OCI-LY3 (cell line): ENCODE measurements at regions not wholly inside any gene's neighbourhood (a gene's known extent, or its start where the extent isn't known, plus 50 kb on each side); places are given as distances from the start of the nearest gene placed in this dataset.

Source experiments
- CTCF ChIP-seq: fragments of 200-600, 300-600 bp; sonication (generic); IDR thresholded peaks from 2 replicates; pipeline ENCODE4 v1.5.1; 2014; ENCODE audit warnings: antibody characterized with exemption, low read length, low read depth
- EZH2phosphoT487 ChIP-seq: fragments of 200-600 bp; shearing (Covaris generic); IDR thresholded peaks from 2 replicates; pipeline ENCODE4 v1.6.1; 2018; ENCODE audit warnings: antibody characterized with exemption, mixed run types, low read depth

- no peak for TF ChIP-seq CTCF
- TF ChIP-seq EZH2phosphoT487, result no peak
Measured at GRCh38 chr18:26637983-26638382, 89.6 kb upstream of the KCTD1 start.
